GM12878 (cell line): ENCODE measurements at regions not wholly inside any gene's neighbourhood (a gene's known extent, or its start where the extent isn't known, plus 50 kb on each side); places are given as distances from the start of the nearest gene placed in this dataset.

ENCODE experiments used
- CBX5 ChIP-seq: sonication (generic); IDR thresholded peaks from 2 replicates; pipeline ENCODE4 v1.6.1; 2016; ENCODE audit warnings: low read depth, moderate library complexity, mild to moderate bottlenecking, inconsistent platforms
- JUND ChIP-seq: IDR thresholded peaks from 2 replicates; pipeline ENCODE4 v1.6.1; 2012; ENCODE audit warnings: low read depth, mild to moderate bottlenecking, low read length, improper control_type of control experiment, moderate library complexity
- NFYA ChIP-seq: IDR thresholded peaks from 2 replicates; pipeline ENCODE4 v1.6.1; 2011; ENCODE audit warnings: low read depth, mild to moderate bottlenecking, low read length, improper control_type of control experiment, borderline replicate concordance
- PRDM15 ChIP-seq: fragments of 450-650 bp; formaldehyde crosslinking; IDR thresholded peaks from 2 replicates; pipeline ENCODE4 v1.4.0; 2020; ENCODE audit warnings: mild to moderate bottlenecking, moderate library complexity

GRCh38 chr5:155768332-155768731, 558.6 kb upstream of the SGCD start:
- no peak for TF ChIP-seq CBX5
- no peak for TF ChIP-seq JUND
- TF ChIP-seq PRDM15 (CRISPR knock-in tag), result no peak
- TF ChIP-seq NFYA, result no peak
